ENCODE measurements at regions not wholly inside any gene's neighbourhood (a gene's known extent, or its start where the extent isn't known, plus 50 kb on each side); places are given as distances from the start of the nearest gene placed in this dataset.

- no peak for TF ChIP-seq CTCF (optimal IDR thresholded peaks at IDR 0.05 in 1 of 3, IDR thresholded peaks at IDR 0.05 in 1 of 3, conservative IDR thresholded peaks at IDR 0.05 in 1 of 3; ENCODE audit: extremely low read depth in 1 of 3, insufficient read depth in 2 of 3, low read length in 3 of 3)
- no peak for TF ChIP-seq EZH2 (IDR thresholded peaks at IDR 0.05; ENCODE audit: low read length)
- FAIRE-seq: no peak
These were observed 324.9 kb downstream of the JRKL start for GRCh38 chr11:96714689-96715088.

GRCh38 chr11:96715208-96715607 lies 325.4 kb downstream of the JRKL start:
- Histone ChIP-seq H3K9me3 (ENCODE audit: control insufficient read depth, low read depth, low read length) (no peaks in the 10 kb centered on the region), H3K9me1 (ENCODE audit: control insufficient read depth, extremely low read depth, insufficient read depth, low read length) (no peaks in the 10 kb centered on the region)

More at GRCh38 chr11:96714689-96715088, 324.9 kb downstream of the JRKL start:
- no peak overlapping the region for H3K27ac ChIP-seq (ENCODE audit: control insufficient read depth, insufficient read depth, low read length)
- H3K79me2 ChIP-seq (ENCODE audit: control insufficient read depth, insufficient read depth, low read length): no peaks in the 10 kb centered on the region
- H2AFZ ChIP-seq (ENCODE audit: control insufficient read depth, low read length): no peak overlapping the region
- H3K9ac ChIP-seq (ENCODE audit: control insufficient read depth, extremely low read depth, insufficient read depth, low read length): no peak overlapping the region
- no peak for DNase-seq (ENCODE audit: low read depth, low spot score)
- no peaks in the 10 kb centered on the region for H3K4me1 ChIP-seq (ENCODE audit: control insufficient read depth, extremely low read depth, insufficient read depth, low read length)
- no peaks in the 10 kb centered on the region for H3K9me1 ChIP-seq (ENCODE audit: control insufficient read depth, extremely low read depth, insufficient read depth, low read length)
- H3K36me3 ChIP-seq (ENCODE audit: control insufficient read depth in 2 of 2, extremely low read depth in 1 of 2, insufficient read depth in 2 of 2, low read length in 2 of 2): no peaks in the 10 kb centered on the region
- H3K9me3 ChIP-seq (ENCODE audit: control insufficient read depth, low read depth, low read length): no peaks in the 10 kb centered on the region
- H4K20me1 ChIP-seq (ENCODE audit: control insufficient read depth, extremely low read depth, insufficient read depth, low read length): no peaks in the 10 kb centered on the region
- H3K27me3 ChIP-seq (ENCODE audit: control insufficient read depth, extremely low read depth, insufficient read depth, low read length): no peaks in the 10 kb centered on the region
- no peak overlapping the region for H3K4me2 ChIP-seq (ENCODE audit: control insufficient read depth, extremely low read depth, insufficient read depth, low read depth, low read length)
- dilution Hi-C loops (cut with MboI; ENCODE audit: extremely low pct_ligation_motif_present, low sequenced_read_pairs): no loop called here
- H3K4me3 ChIP-seq (ENCODE audit: control insufficient read depth in 2 of 3, extremely low read depth in 1 of 3, insufficient read depth in 2 of 3, low read depth in 1 of 3, low read length in 3 of 3): no peak overlapping the region

GRCh38 chr11:96736601-96737000 lies 346.8 kb downstream of the JRKL start:
- Histone ChIP-seq H3K4me2 (ENCODE audit: control insufficient read depth, extremely low read depth, insufficient read depth, low read depth, low read length) (no peak overlapping the region), H3K27me3 (ENCODE audit: control insufficient read depth, extremely low read depth, insufficient read depth, low read length) (no peaks in the 10 kb centered on the region), H2AFZ (ENCODE audit: control insufficient read depth, low read length) (no peak overlapping the region), H3K9ac (ENCODE audit: control insufficient read depth, extremely low read depth, insufficient read depth, low read length) (no peak overlapping the region), H3K9me3 (ENCODE audit: control insufficient read depth, low read depth, low read length) (no peaks in the 10 kb centered on the region), H3K4me1 (ENCODE audit: control insufficient read depth, extremely low read depth, insufficient read depth, low read length) (no peaks in the 10 kb centered on the region), H3K9me1 (ENCODE audit: control insufficient read depth, extremely low read depth, insufficient read depth, low read length) (no peaks in the 10 kb centered on the region), H3K79me2 (ENCODE audit: control insufficient read depth, insufficient read depth, low read length) (no peaks in the 10 kb centered on the region), H3K36me3 (ENCODE audit: control insufficient read depth in 2 of 2, extremely low read depth in 1 of 2, insufficient read depth in 2 of 2, low read length in 2 of 2) (no peaks in the 10 kb centered on the region), H3K27ac (ENCODE audit: control insufficient read depth, insufficient read depth, low read length) (no peak overlapping the region), H3K4me3 (ENCODE audit: control insufficient read depth in 2 of 3, extremely low read depth in 1 of 3, insufficient read depth in 2 of 3, low read depth in 1 of 3, low read length in 3 of 3) (no peak overlapping the region), H4K20me1 (ENCODE audit: control insufficient read depth, extremely low read depth, insufficient read depth, low read length) (no peaks in the 10 kb centered on the region)
- dilution Hi-C loops (cut with MboI; ENCODE audit: extremely low pct_ligation_motif_present, low sequenced_read_pairs): no loop called here
- FAIRE-seq (no peak), DNase-seq (ENCODE audit: low read depth, low spot score) (no peak)
- TF ChIP-seq EZH2 (IDR thresholded peaks at IDR 0.05; ENCODE audit: low read length) (no peak), CTCF (optimal IDR thresholded peaks at IDR 0.05 in 1 of 3, IDR thresholded peaks at IDR 0.05 in 1 of 3, conservative IDR thresholded peaks at IDR 0.05 in 1 of 3; ENCODE audit: extremely low read depth in 1 of 3, insufficient read depth in 2 of 3, low read length in 3 of 3) (no peak)

More at GRCh38 chr11:96715208-96715607, 325.4 kb downstream of the JRKL start:
- H3K36me3 ChIP-seq (ENCODE audit: control insufficient read depth in 2 of 2, extremely low read depth in 1 of 2, insufficient read depth in 2 of 2, low read length in 2 of 2): no peaks in the 10 kb centered on the region
- H3K27ac ChIP-seq (ENCODE audit: control insufficient read depth, insufficient read depth, low read length): no peak overlapping the region
- H4K20me1 ChIP-seq (ENCODE audit: control insufficient read depth, extremely low read depth, insufficient read depth, low read length): no peaks in the 10 kb centered on the region
- H3K4me3 ChIP-seq (ENCODE audit: control insufficient read depth in 2 of 3, extremely low read depth in 1 of 3, insufficient read depth in 2 of 3, low read depth in 1 of 3, low read length in 3 of 3): no peak overlapping the region
- no peak overlapping the region for H3K9ac ChIP-seq (ENCODE audit: control insufficient read depth, extremely low read depth, insufficient read depth, low read length)
- TF ChIP-seq EZH2 (IDR thresholded peaks at IDR 0.05; ENCODE audit: low read length): no peak
- no peaks in the 10 kb centered on the region for H3K4me1 ChIP-seq (ENCODE audit: control insufficient read depth, extremely low read depth, insufficient read depth, low read length)
- no peaks in the 10 kb centered on the region for H3K27me3 ChIP-seq (ENCODE audit: control insufficient read depth, extremely low read depth, insufficient read depth, low read length)
- no peak for FAIRE-seq
- H3K79me2 ChIP-seq (ENCODE audit: control insufficient read depth, insufficient read depth, low read length): no peaks in the 10 kb centered on the region
- no peak for DNase-seq (ENCODE audit: low read depth, low spot score)
- H2AFZ ChIP-seq (ENCODE audit: control insufficient read depth, low read length): no peak overlapping the region
- no peak overlapping the region for H3K4me2 ChIP-seq (ENCODE audit: control insufficient read depth, extremely low read depth, insufficient read depth, low read depth, low read length)
- dilution Hi-C loops (cut with MboI; ENCODE audit: extremely low pct_ligation_motif_present, low sequenced_read_pairs): no loop called here
